ENCODE measurements at regions not wholly inside any gene's neighbourhood (a gene's known extent, or its start where the extent isn't known, plus 50 kb on each side); places are given as distances from the start of the nearest gene placed in this dataset.

- no peaks in the 10 kb centered on the region for H3K79me2 ChIP-seq (ENCODE audit: control insufficient read depth, insufficient read depth, low read length)
- no peak overlapping the region for H3K4me2 ChIP-seq (ENCODE audit: insufficient read depth, low read length)
- ChIA-PET CTCF (ENCODE audit: low intra/inter-chr PET ratio) (no interaction called here), POLR2A (no interaction called here)
- in situ Hi-C loops (cut with MboI) = no loop called here
- no peak overlapping the region for H3K9ac ChIP-seq (ENCODE audit: insufficient read depth in 1 of 2, low read depth in 2 of 2, low read length in 2 of 2)
- TF ChIP-seq ETV5 (CRISPR knock-in tag; IDR thresholded peaks at IDR 0.05; ENCODE audit: low read depth) (no peak), POLR2H (tag; IDR thresholded peaks at IDR 0.05; ENCODE audit: low read depth) (no peak), AFF4 (CRISPR knock-in tag; IDR thresholded peaks at IDR 0.05) (no peak), MCM7 (IDR thresholded peaks at IDR 0.05) (no peak), MTF1 (CRISPR knock-in tag; IDR thresholded peaks at IDR 0.05; ENCODE audit: borderline replicate concordance) (no peak), ARID1B (IDR thresholded peaks at IDR 0.05) (no peak), L3MBTL2 (IDR thresholded peaks at IDR 0.05) (no peak), ZC3H4 (CRISPR knock-in tag; IDR thresholded peaks at IDR 0.05; ENCODE audit: borderline replicate concordance) (no peak), TFE3 (CRISPR knock-in tag; IDR thresholded peaks at IDR 0.05) (no peak), CREB3L1 (IDR thresholded peaks at IDR 0.05; ENCODE audit: borderline replicate concordance, low read depth) (no peak), ZNF408 (CRISPR knock-in tag; IDR thresholded peaks at IDR 0.05; ENCODE audit: low read depth) (no peak), E2F4 (CRISPR knock-in tag; IDR thresholded peaks at IDR 0.05; ENCODE audit: low read depth) (no peak)
- H3K4me3 ChIP-seq = no peak overlapping the region
- ATAC-seq (no peak), DNase-seq (ENCODE audit: extremely low read depth in 1 of 4, low spot score in 3 of 4) (no peak), FAIRE-seq (no peak)
- intact Hi-C loops (cut with micrococcal nuclease) = no loop called here
- no TSS peak for BruUV-seq (replicated peaks)
- H3K9me1 ChIP-seq (ENCODE audit: control insufficient read depth, insufficient read depth, low read length) = no peaks in the 10 kb centered on the region
- H3K36me3 ChIP-seq (ENCODE audit: control insufficient read depth, insufficient read depth, low read length) = no peaks in the 10 kb centered on the region
- no peaks in the 10 kb centered on the region for H3K4me1 ChIP-seq (replicated peaks in 1 of 2; ENCODE audit: control insufficient read depth in 2 of 2, insufficient read depth in 2 of 2, low read length in 2 of 2)
- H4K20me1 ChIP-seq (replicated peaks; ENCODE audit: control insufficient read depth, insufficient read depth, low read length) = no peaks in the 10 kb centered on the region
- no peak overlapping the region for H2AFZ ChIP-seq (ENCODE audit: low read depth, low read length)
- 0% methylated on average over 6 of the region's 6 CpGs for WGBS (ENCODE audit: insufficient coverage, low coverage, missing lambda C conversion rate)
- H3K27me3 ChIP-seq (ENCODE audit: control insufficient read depth in 2 of 2, insufficient read depth in 2 of 2, low read length in 2 of 2) = peaks cover 0 to 1% of the 10 kb centered on the region in 2 experiments; a peak in 1 of 5 replicates
- no peak overlapping the region for H3K27ac ChIP-seq (ENCODE audit: extremely low read depth, low read depth, low read length)
- H3K9me3 ChIP-seq (replicated peaks; ENCODE audit: control insufficient read depth, insufficient read depth, low read depth, low read length) = no peaks in the 10 kb centered on the region
Observed at GRCh38 chr14:89743828-89744227, 210.7 kb downstream of the EFCAB11 start.
